ENCODE measurements at regions not wholly inside any gene's neighbourhood (a gene's known extent, or its start where the extent isn't known, plus 50 kb on each side); places are given as distances from the start of the nearest gene placed in this dataset.

- TF ChIP-seq CTCF (IDR thresholded peaks at IDR 0.05; ENCODE audit: low read length) (no peak), EZH2 (optimal IDR thresholded peaks at IDR 0.05; ENCODE audit: low read depth, low read length) (no peak)
Observed at GRCh38 chr6:168817558-168818159, 376.7 kb downstream of the SMOC2 start.
